Neural cell (in vitro differentiated cells): ENCODE measurements at regions not wholly inside any gene's neighbourhood (a gene's known extent, or its start where the extent isn't known, plus 50 kb on each side); places are given as distances from the start of the nearest gene placed in this dataset.
"Not testable (repeated sequence)": the region's sequence is repeated elsewhere in the genome, so short reads cannot be mapped to it uniquely, and the experiment has no call there.

Experiments used
- H2AFZ ChIP-seq: fragments of 200-600, 300-800 bp; sonication (generic), shearing (Covaris generic); 2 replicates; pipeline ENCODE4 v1.6.0; 2014; ENCODE audit warnings: low read depth, mild to moderate bottlenecking, antibody characterized with exemption, low read length, moderate library complexity
- H3F3A ChIP-seq: fragments of 200-600 bp; shearing (Covaris generic); 2 replicates; pipeline ENCODE4 v1.6.1; 2016; ENCODE audit warnings: mild to moderate bottlenecking, moderate library complexity, mixed read lengths, antibody characterized with exemption, low read length; ENCODE audit not compliant: insufficient read depth, poor library complexity, severe bottlenecking
- H3K27ac ChIP-seq: fragments of 200-600, 300-800 bp; sonication (generic), shearing (Covaris generic); 2 replicates; pipeline ENCODE4 v1.5.1; 2014; ENCODE audit warnings: mild to moderate bottlenecking, low read length, moderate library complexity
- H3K27me3 ChIP-seq: fragments of 300-800, 200-600 bp; sonication (generic), shearing (Covaris generic); 2 replicates; pipeline ENCODE4 v1.6.0; 2014; ENCODE audit warnings: mild to moderate bottlenecking, low read depth, low read length, moderate library complexity; ENCODE audit not compliant: insufficient read depth
- H3K36me3 ChIP-seq: fragments of 300-800, 200-600 bp; sonication (generic), shearing (Covaris generic); 2 replicates; pipeline ENCODE4 v1.5.1; 2014; ENCODE audit warnings: mild to moderate bottlenecking, antibody characterized with exemption, low read length, moderate library complexity; ENCODE audit not compliant: insufficient read depth
- H3K4me2 ChIP-seq: fragments of 300-800, 200-600 bp; sonication (generic), shearing (Covaris generic); 2 replicates; pipeline ENCODE4 v1.6.0; 2014; ENCODE audit warnings: mild to moderate bottlenecking, low read length
- H3K4me3 ChIP-seq: fragments of 300-800, 200-600 bp; sonication (generic), shearing (Covaris generic); 2 replicates; pipeline ENCODE4 v1.5.1; 2014; ENCODE audit warnings: mild to moderate bottlenecking, low read length, moderate library complexity
- H3K79me2 ChIP-seq: fragments of 200-600 bp; shearing (Covaris generic); replicated peaks from 2 replicates; pipeline ENCODE4 v1.6.0; 2014; ENCODE audit warnings: mild to moderate bottlenecking, low read length, moderate library complexity; ENCODE audit not compliant: insufficient read depth
- H3K9ac ChIP-seq: fragments of 300-800, 200-600 bp; sonication (generic), shearing (Covaris generic); 2 replicates; pipeline ENCODE4 v1.6.1; 2016; ENCODE audit warnings: mild to moderate bottlenecking, low read length, mixed read lengths
- H3K9me2 ChIP-seq: fragments of 200-600 bp; shearing (Covaris generic); 2 replicates; pipeline ENCODE4 v1.6.1; 2016; ENCODE audit warnings: mild to moderate bottlenecking, low read length, mixed read lengths; ENCODE audit not compliant: insufficient read depth
- H3K9me3 ChIP-seq: fragments of 200-600, 300-800 bp; sonication (generic), shearing (Covaris generic); 2 replicates; pipeline ENCODE4 v1.6.1; 2016; ENCODE audit warnings: mild to moderate bottlenecking, mixed run types, low read length, moderate library complexity, mixed read lengths
- H4K20me1 ChIP-seq: fragments of 200-600 bp; shearing (Covaris generic); 2 replicates; pipeline ENCODE4 v1.6.1; 2016; ENCODE audit warnings: mild to moderate bottlenecking, mixed run types; ENCODE audit not compliant: insufficient read depth
- CTCF ChIP-seq: fragments of 450-650 bp; IDR thresholded peaks from 2 replicates; pipeline ENCODE4 v1.5.1; 2014; ENCODE audit warnings: antibody characterized with exemption, mild to moderate bottlenecking, moderate library complexity; ENCODE audit not compliant: poor library complexity, severe bottlenecking
- EP300 ChIP-seq: fragments of 450-650 bp; conservative IDR thresholded peaks from 2 replicates; pipeline ENCODE4 v1.6.1; 2014; ENCODE audit warnings: antibody characterized with exemption, mild to moderate bottlenecking, moderate library complexity; ENCODE audit not compliant: poor library complexity, severe bottlenecking
- EZH2 ChIP-seq: fragments of 200-600, 300-800 bp; shearing (Covaris generic), sonication (generic); IDR thresholded peaks from 2 replicates; pipeline ENCODE4 v1.6.1; 2014; ENCODE audit warnings: antibody characterized with exemption, low read length, borderline replicate concordance, mild to moderate bottlenecking; ENCODE audit not compliant: insufficient read depth, poor library complexity, severe bottlenecking
- MXI1 ChIP-seq: fragments of 450-650 bp; conservative IDR thresholded peaks from 2 replicates; pipeline ENCODE4 v1.6.1; 2014; ENCODE audit warnings: antibody characterized with exemption, mild to moderate bottlenecking; ENCODE audit not compliant: poor library complexity, severe bottlenecking
- POLR2AphosphoS5 ChIP-seq: IDR thresholded peaks from 2 replicates; pipeline ENCODE4 v1.6.1; 2012
- RAD21 ChIP-seq: fragments of 450-650 bp; conservative IDR thresholded peaks from 2 replicates; pipeline ENCODE4 v1.6.1; 2014; ENCODE audit warnings: antibody characterized with exemption, mild to moderate bottlenecking, moderate library complexity
- SMC3 ChIP-seq: fragments of 450-650 bp; conservative IDR thresholded peaks from 2 replicates; pipeline ENCODE4 v1.6.1; 2014; ENCODE audit warnings: antibody characterized with exemption, mild to moderate bottlenecking, moderate library complexity; ENCODE audit not compliant: poor library complexity
- TAF1 ChIP-seq: IDR thresholded peaks from 2 replicates; pipeline ENCODE4 v1.6.1; 2012; ENCODE audit warnings: low read depth
- TF ChIP-seq, protein P1 (sequence below): IDR thresholded peaks from 2 replicates; pipeline ENCODE4 v1.6.1; 2012; ENCODE audit warnings: borderline replicate concordance

DNA sequence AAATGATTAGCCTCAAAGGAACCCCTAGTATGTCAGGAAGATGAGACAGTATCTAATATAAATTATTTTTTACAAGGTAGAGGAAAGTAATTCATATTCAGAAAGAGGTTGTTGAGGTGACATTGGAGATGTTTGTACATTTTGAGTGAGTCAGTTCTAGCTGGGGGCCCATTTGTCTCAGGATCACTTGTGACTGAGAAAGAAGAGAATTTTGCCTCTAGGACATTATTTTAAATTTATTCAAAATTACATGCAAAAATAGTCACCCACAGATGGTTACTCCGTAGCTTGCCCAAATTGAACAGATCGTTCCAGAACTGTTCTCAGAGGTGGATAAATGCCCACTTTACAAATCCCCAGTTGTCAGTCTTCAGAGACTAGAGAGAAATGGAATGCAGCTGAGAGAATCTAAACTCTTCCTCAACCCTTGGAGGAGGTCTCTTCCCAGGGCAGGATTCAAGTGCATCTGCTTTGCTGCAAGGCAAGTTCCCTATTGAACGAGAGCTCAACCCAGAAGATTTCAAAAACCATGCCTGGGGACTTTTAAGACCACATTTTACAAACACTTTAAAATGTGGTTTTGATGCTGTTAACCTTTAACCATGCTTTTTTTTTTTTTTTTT, 987.8 kb upstream of the ADAMTS5 start:
- H3K9ac ChIP-seq, result no peak overlapping the region
- H3K9me3 ChIP-seq, result no peaks in the 10 kb centered on the region
- H3K27ac ChIP-seq, result no peak overlapping the region
- TF ChIP-seq POLR2AphosphoS5, result no peak
- no peak for TF ChIP-seq EP300
- no peak for TF ChIP-seq EZH2
- TF ChIP-seq RAD21, result no peak
- no peak for TF ChIP-seq MXI1
- no peak for TF ChIP-seq CTCF
- no peak for TF ChIP-seq TAF1
- H4K20me1 ChIP-seq, result no peaks in the 10 kb centered on the region
- no peaks in the 10 kb centered on the region for H3K9me2 ChIP-seq
- H2AFZ ChIP-seq, result no peak overlapping the region
- no peaks in the 10 kb centered on the region for H3F3A ChIP-seq
- no peak overlapping the region for H3K4me2 ChIP-seq
- no peak overlapping the region for H3K4me3 ChIP-seq
- no peaks in the 10 kb centered on the region for H3K79me2 ChIP-seq
- H3K27me3 ChIP-seq, result no peaks in the 10 kb centered on the region
- no peaks in the 10 kb centered on the region for H3K36me3 ChIP-seq

- no peak overlapping the region for H2AFZ ChIP-seq
- H3K36me3 ChIP-seq, result no peaks in the 10 kb centered on the region
- no peak overlapping the region for H3K4me3 ChIP-seq
- H3K27me3 ChIP-seq, result no peaks in the 10 kb centered on the region
- no peaks in the 10 kb centered on the region for H3K9me2 ChIP-seq
- H4K20me1 ChIP-seq, result no peaks in the 10 kb centered on the region
- no peak overlapping the region for H3K9ac ChIP-seq
- no peak for TF ChIP-seq POLR2AphosphoS5
- TF ChIP-seq SMC3, result no peak
- no peak for TF ChIP-seq EZH2
- no peak for TF ChIP-seq TAF1
- TF ChIP-seq, protein P1, sequence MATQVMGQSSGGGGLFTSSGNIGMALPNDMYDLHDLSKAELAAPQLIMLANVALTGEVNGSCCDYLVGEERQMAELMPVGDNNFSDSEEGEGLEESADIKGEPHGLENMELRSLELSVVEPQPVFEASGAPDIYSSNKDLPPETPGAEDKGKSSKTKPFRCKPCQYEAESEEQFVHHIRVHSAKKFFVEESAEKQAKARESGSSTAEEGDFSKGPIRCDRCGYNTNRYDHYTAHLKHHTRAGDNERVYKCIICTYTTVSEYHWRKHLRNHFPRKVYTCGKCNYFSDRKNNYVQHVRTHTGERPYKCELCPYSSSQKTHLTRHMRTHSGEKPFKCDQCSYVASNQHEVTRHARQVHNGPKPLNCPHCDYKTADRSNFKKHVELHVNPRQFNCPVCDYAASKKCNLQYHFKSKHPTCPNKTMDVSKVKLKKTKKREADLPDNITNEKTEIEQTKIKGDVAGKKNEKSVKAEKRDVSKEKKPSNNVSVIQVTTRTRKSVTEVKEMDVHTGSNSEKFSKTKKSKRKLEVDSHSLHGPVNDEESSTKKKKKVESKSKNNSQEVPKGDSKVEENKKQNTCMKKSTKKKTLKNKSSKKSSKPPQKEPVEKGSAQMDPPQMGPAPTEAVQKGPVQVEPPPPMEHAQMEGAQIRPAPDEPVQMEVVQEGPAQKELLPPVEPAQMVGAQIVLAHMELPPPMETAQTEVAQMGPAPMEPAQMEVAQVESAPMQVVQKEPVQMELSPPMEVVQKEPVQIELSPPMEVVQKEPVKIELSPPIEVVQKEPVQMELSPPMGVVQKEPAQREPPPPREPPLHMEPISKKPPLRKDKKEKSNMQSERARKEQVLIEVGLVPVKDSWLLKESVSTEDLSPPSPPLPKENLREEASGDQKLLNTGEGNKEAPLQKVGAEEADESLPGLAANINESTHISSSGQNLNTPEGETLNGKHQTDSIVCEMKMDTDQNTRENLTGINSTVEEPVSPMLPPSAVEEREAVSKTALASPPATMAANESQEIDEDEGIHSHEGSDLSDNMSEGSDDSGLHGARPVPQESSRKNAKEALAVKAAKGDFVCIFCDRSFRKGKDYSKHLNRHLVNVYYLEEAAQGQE, result no peak
- no peak for TF ChIP-seq CTCF
- no peak for TF ChIP-seq RAD21
- no peak for TF ChIP-seq EP300
- TF ChIP-seq MXI1, result no peak
- H3F3A ChIP-seq, result no peaks in the 10 kb centered on the region
- no peaks in the 10 kb centered on the region for H3K9me3 ChIP-seq
- no peak overlapping the region for H3K4me2 ChIP-seq
- no peaks in the 10 kb centered on the region for H3K79me2 ChIP-seq
- H3K27ac ChIP-seq, result no peak overlapping the region
Measured at GRCh38 chr21:27953340-27954045, 986.6 kb upstream of the ADAMTS5 start.

- not testable (repeated sequence) for H3K27ac ChIP-seq, H3K4me3 ChIP-seq, H3K36me3 ChIP-seq, H3F3A ChIP-seq, H3K79me2 ChIP-seq, H3K4me2 ChIP-seq, H4K20me1 ChIP-seq, H3K9me2 ChIP-seq, H3K9me3 ChIP-seq, H3K9ac ChIP-seq, H2AFZ ChIP-seq, H3K27me3 ChIP-seq
Measured at GRCh38 chr21:27949093-27949492, 982.2 kb upstream of the ADAMTS5 start.

DNA sequence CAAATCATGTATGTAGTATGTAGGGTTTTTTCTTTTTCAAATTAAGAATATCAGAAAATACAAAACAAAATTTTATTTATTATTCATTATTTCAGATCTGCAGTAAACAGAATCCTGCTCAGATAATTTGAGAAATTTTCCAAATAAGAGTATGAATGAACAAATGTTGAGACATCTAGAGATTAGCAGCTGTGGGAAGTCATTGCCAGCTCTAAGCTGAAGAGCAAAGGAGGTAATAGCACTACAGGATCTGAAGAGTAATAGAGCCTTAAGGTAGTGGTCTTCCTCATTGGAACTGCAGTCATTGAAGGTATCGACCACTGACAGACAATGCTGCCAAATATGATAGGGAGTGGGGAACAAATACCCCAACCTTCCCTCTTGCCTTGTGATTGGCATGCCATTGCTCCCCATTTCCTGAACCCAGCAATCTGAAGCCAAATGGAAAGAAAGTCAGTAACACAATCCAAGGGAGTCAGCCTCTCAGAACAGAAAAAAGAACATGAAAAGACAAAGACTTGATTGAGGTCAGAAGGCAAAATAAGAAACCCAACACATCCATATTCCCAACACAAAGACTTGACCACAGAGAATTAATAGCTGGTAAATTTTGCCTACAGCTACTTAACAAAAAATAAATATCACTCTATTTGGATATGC, 963.4 kb upstream of the ADAMTS5 start:
- H4K20me1 ChIP-seq, H3K9me2 ChIP-seq, H3K27me3 ChIP-seq, H3K4me2 ChIP-seq, H3F3A ChIP-seq, H3K9me3 ChIP-seq, H3K79me2 ChIP-seq, H2AFZ ChIP-seq, H3K36me3 ChIP-seq, H3K9ac ChIP-seq, H3K4me3 ChIP-seq, H3K27ac ChIP-seq: not testable (repeated sequence)
